DOHH2 (cell line): ENCODE measurements at regions not wholly inside any gene's neighbourhood (a gene's known extent, or its start where the extent isn't known, plus 50 kb on each side); places are given as distances from the start of the nearest gene placed in this dataset.

Experiments used
- H3F3A ChIP-seq: fragments of 200-600 bp; sonication (generic), shearing (Covaris generic); 2 replicates; pipeline ENCODE4 v1.6.0; 2016; ENCODE audit warnings: antibody characterized with exemption, mild to moderate bottlenecking; ENCODE audit not compliant: control insufficient read depth, insufficient read depth
- H3K27ac ChIP-seq: fragments of 200-600 bp; sonication (generic); 2 replicates; pipeline ENCODE4 v1.5.1; 2014; ENCODE audit warnings: low read depth, mild to moderate bottlenecking, low read length, moderate library complexity
- H3K27me3 ChIP-seq: fragments of 200-600 bp; sonication (generic); 2 replicates; pipeline ENCODE4 v1.6.1; 2014; ENCODE audit warnings: mild to moderate bottlenecking, low read length, mixed read lengths; ENCODE audit not compliant: control insufficient read depth
- H3K36me3 ChIP-seq: fragments of 200-600 bp; sonication (generic); 2 replicates; pipeline ENCODE4 v1.6.1; 2014; ENCODE audit warnings: mild to moderate bottlenecking, low read length, moderate library complexity, mixed read lengths; ENCODE audit not compliant: control insufficient read depth
- H3K4me1 ChIP-seq: fragments of 200-600 bp; sonication (generic); 2 replicates; pipeline ENCODE4 v1.6.1; 2014; ENCODE audit warnings: mild to moderate bottlenecking, low read length, mixed read lengths; ENCODE audit not compliant: control insufficient read depth
- H3K4me2 ChIP-seq: fragments of 200-600 bp; sonication (generic); 2 replicates; pipeline ENCODE4 v1.6.0; 2014; ENCODE audit warnings: mild to moderate bottlenecking, low read length, moderate library complexity
- H3K4me3 ChIP-seq: fragments of 200-600 bp; sonication (generic); 2 replicates; pipeline ENCODE4 v1.5.1; 2014; ENCODE audit warnings: mild to moderate bottlenecking, low read length, mixed read lengths
- H3K79me2 ChIP-seq: fragments of 200-600 bp; sonication (generic); 2 replicates; pipeline ENCODE4 v1.6.1; 2014; ENCODE audit warnings: mild to moderate bottlenecking, low read length, mixed read lengths; ENCODE audit not compliant: control insufficient read depth
- H3K9me2 ChIP-seq: fragments of 200-600 bp; sonication (generic); replicated peaks from 2 replicates; pipeline ENCODE4 v1.6.1; 2014; ENCODE audit warnings: mild to moderate bottlenecking, low read length, mixed read lengths; ENCODE audit not compliant: control insufficient read depth
- H3K9me3 ChIP-seq: fragments of 200-600 bp; sonication (generic); 2 replicates; pipeline ENCODE4 v1.6.1; 2014; ENCODE audit warnings: antibody characterized with exemption, low read length, mixed read lengths; ENCODE audit not compliant: control insufficient read depth, insufficient read depth
- H4K20me1 ChIP-seq: fragments of 200-600 bp; sonication (generic); 2 replicates; pipeline ENCODE4 v1.6.0; 2014; ENCODE audit warnings: low read depth, mild to moderate bottlenecking, antibody characterized with exemption, low read length, moderate library complexity; ENCODE audit not compliant: control insufficient read depth, insufficient read depth
- EZH2phosphoT487 ChIP-seq: fragments of 200-600 bp; sonication (generic); IDR thresholded peaks from 2 replicates; pipeline ENCODE4 v1.6.1; 2017; ENCODE audit warnings: borderline replicate concordance, mild to moderate bottlenecking, antibody characterized with exemption, low read length, moderate library complexity, mixed read lengths
- TF ChIP-seq, protein P1 (sequence below): fragments of 200-600 bp; sonication (generic); IDR thresholded peaks from one replicate; pipeline ENCODE4 v1.5.1; 2014; ENCODE audit warnings: antibody characterized with exemption, mild to moderate bottlenecking, low read depth, low read length; ENCODE audit not compliant: poor library complexity, severe bottlenecking

DNA sequence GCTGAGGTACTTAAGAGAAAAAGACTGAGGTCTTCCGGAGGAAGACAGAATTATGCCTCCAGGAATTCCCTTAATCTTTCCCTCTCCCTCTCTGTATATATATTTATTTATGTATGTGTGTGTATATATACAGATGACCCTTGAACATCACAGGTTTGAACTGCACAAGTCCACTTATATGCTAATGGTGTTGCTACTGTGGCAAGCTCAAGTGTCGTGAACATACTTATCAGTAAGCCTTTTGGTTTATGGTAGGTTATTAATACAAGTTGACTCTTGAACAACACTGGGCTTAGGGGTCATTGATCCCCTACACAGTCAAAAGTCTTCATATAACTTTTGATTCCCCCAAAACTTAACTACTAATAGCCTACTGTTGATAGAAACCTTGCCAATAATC, 106.8 kb downstream of the NUDT12 start:
- Histone ChIP-seq H3F3A (no peaks in the 10 kb centered on the region), H3K9me3 (no peaks in the 10 kb centered on the region), H3K4me1 (no peaks in the 10 kb centered on the region), H3K36me3 (no peaks in the 10 kb centered on the region), H3K4me2 (no peak overlapping the region), H3K79me2 (no peaks in the 10 kb centered on the region), H3K9me2 (no peaks in the 10 kb centered on the region), H3K27me3 (no peaks in the 10 kb centered on the region), H4K20me1 (no peaks in the 10 kb centered on the region), H3K27ac (no peak overlapping the region), H3K4me3 (no peak overlapping the region)
- no peak for TF ChIP-seq EZH2phosphoT487
- TF ChIP-seq, protein P1, sequence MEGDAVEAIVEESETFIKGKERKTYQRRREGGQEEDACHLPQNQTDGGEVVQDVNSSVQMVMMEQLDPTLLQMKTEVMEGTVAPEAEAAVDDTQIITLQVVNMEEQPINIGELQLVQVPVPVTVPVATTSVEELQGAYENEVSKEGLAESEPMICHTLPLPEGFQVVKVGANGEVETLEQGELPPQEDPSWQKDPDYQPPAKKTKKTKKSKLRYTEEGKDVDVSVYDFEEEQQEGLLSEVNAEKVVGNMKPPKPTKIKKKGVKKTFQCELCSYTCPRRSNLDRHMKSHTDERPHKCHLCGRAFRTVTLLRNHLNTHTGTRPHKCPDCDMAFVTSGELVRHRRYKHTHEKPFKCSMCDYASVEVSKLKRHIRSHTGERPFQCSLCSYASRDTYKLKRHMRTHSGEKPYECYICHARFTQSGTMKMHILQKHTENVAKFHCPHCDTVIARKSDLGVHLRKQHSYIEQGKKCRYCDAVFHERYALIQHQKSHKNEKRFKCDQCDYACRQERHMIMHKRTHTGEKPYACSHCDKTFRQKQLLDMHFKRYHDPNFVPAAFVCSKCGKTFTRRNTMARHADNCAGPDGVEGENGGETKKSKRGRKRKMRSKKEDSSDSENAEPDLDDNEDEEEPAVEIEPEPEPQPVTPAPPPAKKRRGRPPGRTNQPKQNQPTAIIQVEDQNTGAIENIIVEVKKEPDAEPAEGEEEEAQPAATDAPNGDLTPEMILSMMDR, result no peak

DNA sequence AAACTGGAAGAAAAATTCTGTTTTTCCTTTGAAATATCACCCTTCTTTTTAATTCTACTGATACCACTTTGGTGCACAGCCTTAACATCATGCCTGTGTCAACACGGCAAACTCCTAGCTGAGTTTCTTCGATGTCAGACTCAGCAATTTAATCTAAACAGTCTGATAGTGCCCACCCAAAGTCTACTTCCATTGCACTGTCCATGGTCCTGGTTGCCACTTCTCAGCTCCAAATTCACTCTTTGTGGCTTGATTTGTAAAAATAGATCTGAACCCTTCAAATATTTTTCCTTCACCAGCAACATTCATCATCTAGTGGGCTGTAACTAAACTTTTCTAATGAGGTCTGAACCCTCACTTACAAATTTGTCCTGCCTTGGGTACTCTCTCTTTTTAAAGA, 107.8 kb downstream of the NUDT12 start:
- H3K27me3 ChIP-seq, result no peaks in the 10 kb centered on the region
- no peak overlapping the region for H3K4me2 ChIP-seq
- TF ChIP-seq EZH2phosphoT487, result no peak
- TF ChIP-seq, protein P1, result no peak
- H4K20me1 ChIP-seq, result no peaks in the 10 kb centered on the region
- no peaks in the 10 kb centered on the region for H3K9me3 ChIP-seq
- H3K4me3 ChIP-seq, result no peak overlapping the region
- H3K9me2 ChIP-seq, result no peaks in the 10 kb centered on the region
- H3K79me2 ChIP-seq, result no peaks in the 10 kb centered on the region
- no peaks in the 10 kb centered on the region for H3K36me3 ChIP-seq
- no peak overlapping the region for H3K27ac ChIP-seq
- no peaks in the 10 kb centered on the region for H3K4me1 ChIP-seq
- H3F3A ChIP-seq, result no peaks in the 10 kb centered on the region

DNA sequence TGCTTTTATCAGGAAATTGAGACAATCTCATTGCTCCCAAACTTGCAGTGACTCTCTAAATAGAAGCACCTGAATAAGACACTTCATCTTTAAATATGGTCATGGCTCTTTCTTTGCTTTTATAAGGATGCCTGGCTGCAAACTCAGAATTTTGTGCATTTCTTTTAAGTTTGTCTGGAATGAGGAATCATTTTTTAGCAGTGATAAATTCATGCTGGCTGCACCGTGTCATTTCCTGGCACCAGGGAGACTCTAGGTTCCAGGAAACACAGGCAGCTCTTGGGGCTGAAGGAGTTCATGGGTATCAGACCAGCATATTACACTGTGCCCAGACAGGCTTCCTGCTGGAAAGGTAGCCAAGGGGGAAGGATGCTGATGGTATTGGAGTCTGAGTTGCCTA, 109.9 kb downstream of the NUDT12 start:
- Histone ChIP-seq H4K20me1 (no peaks in the 10 kb centered on the region), H3K4me1 (no peaks in the 10 kb centered on the region), H3K27ac (no peak overlapping the region), H3K9me3 (no peaks in the 10 kb centered on the region), H3K9me2 (no peaks in the 10 kb centered on the region), H3K27me3 (no peaks in the 10 kb centered on the region), H3K79me2 (no peaks in the 10 kb centered on the region), H3K4me3 (no peak overlapping the region), H3F3A (no peaks in the 10 kb centered on the region), H3K4me2 (no peak overlapping the region), H3K36me3 (no peaks in the 10 kb centered on the region)
- no peak for TF ChIP-seq EZH2phosphoT487
- TF ChIP-seq, protein P1, result no peak

DNA sequence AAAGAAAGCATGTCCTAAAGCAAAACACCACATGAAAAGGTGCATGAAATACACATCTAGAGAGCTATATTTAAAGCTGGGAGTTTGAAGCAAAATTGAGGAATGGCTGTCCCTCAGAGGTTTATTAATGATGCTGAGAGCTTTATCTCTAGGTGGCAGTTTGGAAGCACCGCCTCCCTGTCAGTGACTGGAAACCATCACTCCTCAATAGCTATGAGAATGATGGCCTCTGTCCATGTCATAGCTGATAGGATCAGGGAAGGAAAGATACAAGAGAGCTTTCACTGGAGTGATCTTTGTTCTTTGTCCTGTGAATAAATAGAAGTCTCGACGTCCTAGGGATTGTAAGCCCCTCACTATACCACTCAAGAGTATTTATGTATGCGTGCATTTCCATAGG, 110.5 kb downstream of the NUDT12 start:
- H3K4me3 ChIP-seq, result no peak overlapping the region
- no peak overlapping the region for H3K4me2 ChIP-seq
- H3K27ac ChIP-seq, result no peak overlapping the region

More for the DNA sequence above, 110.5 kb downstream of the NUDT12 start:
- TF ChIP-seq, protein P1, result no peak
- TF ChIP-seq EZH2phosphoT487, result no peak
- Histone ChIP-seq H3K4me1 (no peaks in the 10 kb centered on the region), H3F3A (no peaks in the 10 kb centered on the region), H3K36me3 (no peaks in the 10 kb centered on the region), H3K9me2 (no peaks in the 10 kb centered on the region), H3K27me3 (no peaks in the 10 kb centered on the region), H4K20me1 (no peaks in the 10 kb centered on the region), H3K79me2 (no peaks in the 10 kb centered on the region), H3K9me3 (no peaks in the 10 kb centered on the region)
